GM23338 (cell line): ENCODE measurements at regions not wholly inside any gene's neighbourhood (a gene's known extent, or its start where the extent isn't known, plus 50 kb on each side); places are given as distances from the start of the nearest gene placed in this dataset.

Experiments used
- ATAC-seq: fragments of 200-7000 bp; cut with Tn5 transposase; 3 replicates; pipeline ENCODE4 v1.9.1; 2020
- DNase-seq: peaks from one replicate; pipeline ENCODE4 v3.0.0-alpha.2; 2015; ENCODE audit warnings: low spot score
- H2AFZ ChIP-seq: fragments of 200-600 bp; sonication (generic); 2 replicates; pipeline ENCODE4 v1.8.0; 2016; ENCODE audit warnings: antibody characterized with exemption, mild to moderate bottlenecking, moderate library complexity
- H3F3A ChIP-seq: fragments of 200-600 bp; sonication (generic); replicated peaks from 2 replicates; pipeline ENCODE4 v1.8.0; 2017; ENCODE audit warnings: antibody characterized with exemption, mixed run types, low read depth
- H3K27ac ChIP-seq: fragments of 200-600 bp; sonication (generic); 2 replicates; pipeline ENCODE4 v1.6.1; 2016; ENCODE audit warnings: low read depth
- H3K27me3 ChIP-seq: fragments of 200-600 bp; sonication (generic); 2 replicates; pipeline ENCODE4 v1.8.0; 2016; ENCODE audit warnings: mild to moderate bottlenecking, mixed run types, moderate library complexity; ENCODE audit not compliant: insufficient read depth
- H3K36me3 ChIP-seq: fragments of 200-600 bp; sonication (generic); 2 replicates; pipeline ENCODE4 v1.8.0; 2016; ENCODE audit warnings: mild to moderate bottlenecking; ENCODE audit not compliant: insufficient read depth
- H3K4me1 ChIP-seq: fragments of 200-600 bp; sonication (generic); 2 replicates; pipeline ENCODE4 v1.8.0; 2016; ENCODE audit warnings: mild to moderate bottlenecking, moderate library complexity; ENCODE audit not compliant: insufficient read depth
- H3K4me2 ChIP-seq: fragments of 200-600 bp; sonication (generic); 2 replicates; pipeline ENCODE4 v1.7.1; 2017; ENCODE audit warnings: mixed run types
- H3K4me3 ChIP-seq: fragments of 200-600 bp; sonication (generic); 2 replicates; pipeline ENCODE4 v1.6.1; 2016; ENCODE audit warnings: mixed run types
- H3K79me2 ChIP-seq: fragments of 200-600 bp; sonication (generic); replicated peaks from 2 replicates; pipeline ENCODE4 v1.8.0; 2017; ENCODE audit warnings: mild to moderate bottlenecking; ENCODE audit not compliant: insufficient read depth
- H3K9me2 ChIP-seq: fragments of 200-600 bp; sonication (generic); 2 replicates; pipeline ENCODE4 v1.8.0; 2017; ENCODE audit not compliant: insufficient read depth
- H4K20me1 ChIP-seq: fragments of 200-600 bp; sonication (generic); replicated peaks from 2 replicates; pipeline ENCODE4 v1.8.0; 2017; ENCODE audit warnings: mild to moderate bottlenecking; ENCODE audit not compliant: insufficient read depth
- H3K27ac Mint-ChIP-seq: 2 replicates; pipeline ENCODE4 v1.8.0; 2020; ENCODE audit warnings: inconsistent platforms, mild to moderate bottlenecking, moderate library complexity, mixed read lengths
- H3K27me3 Mint-ChIP-seq: 3 replicates; pipeline ENCODE4 v1.8.0; 2022; ENCODE audit warnings: low read depth, mild to moderate bottlenecking, moderate library complexity, mixed read lengths, inconsistent platforms; ENCODE audit not compliant: insufficient read depth, poor library complexity
- H3K36me3 Mint-ChIP-seq: 3 replicates; pipeline ENCODE4 v1.8.0; 2021; ENCODE audit warnings: low read depth, mild to moderate bottlenecking, inconsistent platforms, moderate library complexity, mixed read lengths
- H3K4me1 Mint-ChIP-seq: 3 replicates; pipeline ENCODE4 v1.8.0; 2020; ENCODE audit warnings: mild to moderate bottlenecking, inconsistent platforms, mixed read lengths
- H3K4me3 Mint-ChIP-seq: 3 replicates; pipeline ENCODE4 v1.8.0; 2021; ENCODE audit warnings: moderate library complexity, mild to moderate bottlenecking, inconsistent platforms, mixed read lengths
- H3K9me3 Mint-ChIP-seq: 3 replicates; pipeline ENCODE4 v1.8.0; 2020; ENCODE audit warnings: moderate library complexity, mild to moderate bottlenecking, inconsistent platforms, mixed read lengths
- CTCF ChIP-seq, 2 experiments: fragments of 200-600 bp in 1 of 2; sonication (generic) in 1 of 2; conservative IDR thresholded peaks; 2 replicates each; pipeline versions ENCODE4 v1.5.1 to v1.6.1; 2016 to 2017; ENCODE audit warnings: antibody characterized with exemption in 2 of 2, low read depth in 2 of 2, mild to moderate bottlenecking in 2 of 2, moderate library complexity in 1 of 2
- ETS1 ChIP-seq: IDR thresholded peaks from 2 replicates; pipeline ENCODE4 v1.6.1; 2016; ENCODE audit warnings: antibody characterized with exemption
- EZH2 ChIP-seq: fragments of 200-600 bp; sonication (generic); IDR thresholded peaks from one replicate; pipeline ENCODE4 v1.8.0; 2017; ENCODE audit warnings: antibody characterized with exemption, mild to moderate bottlenecking, low read depth; ENCODE audit not compliant: unreplicated experiment
- EZH2phosphoT487 ChIP-seq: fragments of 200-600 bp; sonication (generic); IDR thresholded peaks from one replicate; pipeline ENCODE4 v1.8.1; 2018; ENCODE audit warnings: antibody characterized with exemption; ENCODE audit not compliant: unreplicated experiment
- JUNB ChIP-seq: IDR thresholded peaks from one replicate; pipeline ENCODE4 v1.6.1; 2016; ENCODE audit warnings: antibody characterized with exemption; ENCODE audit not compliant: unreplicated experiment
- NANOG ChIP-seq: IDR thresholded peaks from 2 replicates; pipeline ENCODE4 v1.6.1; 2016; ENCODE audit warnings: antibody characterized with exemption, borderline replicate concordance
- POLR2AphosphoS5 ChIP-seq: IDR thresholded peaks from 2 replicates; pipeline ENCODE4 v1.6.1; 2016; ENCODE audit warnings: antibody characterized with exemption, low read depth
- STAT1 ChIP-seq: IDR thresholded peaks from one replicate; pipeline ENCODE4 v1.6.1; 2016; ENCODE audit warnings: antibody characterized with exemption; ENCODE audit not compliant: unreplicated experiment
- ZNF114 ChIP-seq: fragments of 250-450 bp; sonication (Bioruptor Pico); IDR thresholded peaks from 2 replicates; pipeline ENCODE4 v1.5.0; 2020; ENCODE audit warnings: mild to moderate bottlenecking, moderate library complexity
- ZNF331 ChIP-seq: fragments of 250-450 bp; sonication (Bioruptor Pico); IDR thresholded peaks from 2 replicates; pipeline ENCODE4 v1.5.0; 2020; ENCODE audit warnings: low read depth, mild to moderate bottlenecking, moderate library complexity
- ZNF462 ChIP-seq: fragments of 250-450 bp; sonication (Bioruptor Pico); IDR thresholded peaks from 2 replicates; pipeline ENCODE4 v1.5.0; 2020; ENCODE audit warnings: mild to moderate bottlenecking, moderate library complexity

GRCh38 chr1:88499671-88500070 is 184.4 kb upstream of the PKN2 start:
- Mint-ChIP-seq H3K36me3 (no peaks in the 10 kb centered on the region), H3K4me1 (no peaks in the 10 kb centered on the region), H3K27ac (no peak overlapping the region), H3K27me3 (peaks cover 2% of the 10 kb centered on the region), H3K9me3 (no peaks in the 10 kb centered on the region; the same call in 2 of the 3 replicates), H3K4me3 (no peak overlapping the region)
- Histone ChIP-seq H3K79me2 (no peaks in the 10 kb centered on the region), H3K36me3 (no peaks in the 10 kb centered on the region), H2AFZ (no peak overlapping the region), H3K4me3 (no peak overlapping the region), H3K4me1 (no peaks in the 10 kb centered on the region), H3F3A (no peaks in the 10 kb centered on the region), H4K20me1 (no peaks in the 10 kb centered on the region), H3K9me2 (0 out of 2 replicates have a peak, but pooled peaks cover 3% of the 10 kb centered on the region), H3K27ac (no peak overlapping the region), H3K27me3 (no peaks in the 10 kb centered on the region), H3K4me2 (no peak overlapping the region)
- ATAC-seq (no peak), DNase-seq (no peak)
- TF ChIP-seq ETS1 (no peak), ZNF114 (CRISPR knock-in tag) (no peak), ZNF331 (no peak), POLR2AphosphoS5 (no peak), ZNF462 (CRISPR knock-in tag) (no peak), STAT1 (no peak), JUNB (no peak), EZH2phosphoT487 (no peak), CTCF (conservative IDR thresholded peaks at IDR 0.05; ENCODE audit: low read depth in 2 of 2) (no peak), EZH2 (no peak), NANOG (no peak)
